HCT116 (cell line): ENCODE measurements at regions not wholly inside any gene's neighbourhood (a gene's known extent, or its start where the extent isn't known, plus 50 kb on each side); places are given as distances from the start of the nearest gene placed in this dataset.

ENCODE experiments used
- ATAC-seq: fragments of 200-7000 bp; cut with Tn5 transposase; 2 replicates; pipeline ENCODE4 v1.9.1; 2020; ENCODE audit warnings: mild to moderate bottlenecking, moderate library complexity
- BruUV-seq: library from RNA; stranded (reverse); fragments of 400-500 nt; replicated peaks from 2 replicates; lab custom pipeline; 2021; lab: Mats Ljungman, UMichigan
- CTCF ChIA-PET: fragments of 300-600 bp; sonication (Branson Sonifier 250); formaldehyde crosslinking; loops from one replicate; lab custom pipeline; 2021; ENCODE audit warnings: antibody characterized with exemption; lab: Charles Lee
- POLR2A ChIA-PET: fragments of 300-600, 350-600 bp; sonication (Branson Sonifier 250); formaldehyde crosslinking; loops from one replicate; lab custom pipeline; 2021; ENCODE audit warnings: antibody characterized with exemption; lab: Charles Lee
- RAD21 ChIA-PET, 2 experiments: fragments of 300-600 bp; sonication (Branson Sonifier 250); formaldehyde crosslinking; loops; one replicate each; lab custom pipeline; 2023; ENCODE audit warnings: low total read pairs in 2 of 2; ENCODE audit not compliant: uncharacterized antibody in 2 of 2, unreplicated experiment in 2 of 2, low non-redundant PET in 1 of 2; lab: Charles Lee
- DNase-seq: peaks from one replicate; pipeline ENCODE4 v3.0.0-alpha.2; 2010; ENCODE audit warnings: low read depth, low spot score
- H2AFZ ChIP-seq: fragments of 200-600 bp; shearing (Covaris generic), sonication (generic); 2 replicates; pipeline ENCODE4 v1.6.1; 2017; ENCODE audit warnings: low read depth, mixed run types, mixed read lengths, antibody characterized with exemption, low read length; ENCODE audit not compliant: poor library complexity, severe bottlenecking
- H3K27ac ChIP-seq: 2 replicates; pipeline ENCODE4 v1.5.1; 2012; ENCODE audit warnings: low read depth, low read length
- H3K27me3 ChIP-seq: fragments of 200-600 bp; sonication (generic); 2 replicates; pipeline ENCODE4 v1.6.1; 2016; ENCODE audit warnings: mixed run types, low read length, mixed read lengths; ENCODE audit not compliant: insufficient read depth
- H3K36me3 ChIP-seq, 2 experiments: fragments of 200-500 bp in 1 of 2; fragments of 200-600 bp in 1 of 2; sonication (Bioruptor generic) in 1 of 2; sonication (generic) in 1 of 2; 2 replicates each; pipeline versions ENCODE4 v1.5.1 to v1.6.1; 2014 to 2016; ENCODE audit warnings: low read length in 2 of 2, inconsistent platforms in 1 of 2, mixed read lengths in 1 of 2, mixed run types in 1 of 2; ENCODE audit not compliant: insufficient read depth in 2 of 2, control insufficient read depth in 1 of 2
- H3K4me1 ChIP-seq, 2 experiments: fragments of 200-600 bp in 1 of 2; sonication (generic) in 1 of 2; 2 replicates each; pipeline versions ENCODE4 v1.5.1 to v1.6.1; 2012 to 2017; ENCODE audit warnings: low read length in 2 of 2, inconsistent platforms in 1 of 2, mild to moderate bottlenecking in 1 of 2, mixed read lengths in 1 of 2, mixed run types in 1 of 2, moderate library complexity in 1 of 2; ENCODE audit not compliant: insufficient read depth in 2 of 2, control insufficient read depth in 1 of 2
- H3K4me2 ChIP-seq: fragments of 200-600 bp; sonication (generic); 2 replicates; pipeline ENCODE4 v1.6.1; 2017; ENCODE audit warnings: mixed run types, low read length, mixed read lengths
- H3K4me3 ChIP-seq, 2 experiments: fragments of 200-600 bp in 1 of 2; sonication (generic) in 1 of 2; replicated peaks in 1 of 2; 2 replicates each; pipeline ENCODE4 v1.5.1; 2011 to 2016; ENCODE audit warnings: low read length in 2 of 2, control low read depth in 1 of 2, low read depth in 1 of 2, mild to moderate bottlenecking in 1 of 2, mixed read lengths in 1 of 2, mixed run types in 1 of 2
- H3K79me2 ChIP-seq: fragments of 200-600 bp; sonication (generic); 2 replicates; pipeline ENCODE4 v1.6.1; 2017; ENCODE audit warnings: mild to moderate bottlenecking, mixed run types, low read length, moderate library complexity, mixed read lengths; ENCODE audit not compliant: insufficient read depth
- H3K9ac ChIP-seq: fragments of 200-600 bp; sonication (generic); 2 replicates; pipeline ENCODE4 v1.6.1; 2016; ENCODE audit warnings: low read length, mixed read lengths
- H3K9me2 ChIP-seq: fragments of 200-600 bp; sonication (generic), shearing (Covaris generic); 2 replicates; pipeline ENCODE4 v1.6.1; 2017; ENCODE audit warnings: mixed run types, mild to moderate bottlenecking, moderate library complexity; ENCODE audit not compliant: insufficient read depth
- H3K9me3 ChIP-seq, 2 experiments: fragments of 200-500 bp in 1 of 2; fragments of 200-600 bp in 1 of 2; sonication (Bioruptor generic) in 1 of 2; sonication (generic) in 1 of 2; 2 replicates each; pipeline ENCODE4 v1.6.1; 2014 to 2017; ENCODE audit warnings: low read length in 2 of 2, mixed read lengths in 2 of 2, inconsistent platforms in 1 of 2, low read depth in 1 of 2, mild to moderate bottlenecking in 1 of 2, mixed run types in 1 of 2, moderate library complexity in 1 of 2; ENCODE audit not compliant: control insufficient read depth in 1 of 2, insufficient read depth in 1 of 2
- H4K20me1 ChIP-seq: fragments of 200-600 bp; sonication (generic), shearing (Covaris generic); 2 replicates; pipeline ENCODE4 v1.6.1; 2017; ENCODE audit warnings: mixed run types, mild to moderate bottlenecking, moderate library complexity; ENCODE audit not compliant: insufficient read depth
- CBX3 ChIP-seq: IDR thresholded peaks from 2 replicates; pipeline ENCODE4 v1.6.1; 2012; ENCODE audit warnings: low read depth
- CTCF ChIP-seq, 3 experiments: fragments of 200-600 bp in 1 of 3; sonication (generic) in 1 of 3; IDR thresholded peaks in 2 of 3; conservative IDR thresholded peaks in 1 of 3; 2 replicates each; pipeline ENCODE4 v1.5.1; 2012 to 2017; ENCODE audit warnings: low read depth in 2 of 3, low read length in 2 of 3, antibody characterized with exemption in 1 of 3, borderline replicate concordance in 1 of 3, control low read depth in 1 of 3, mild to moderate bottlenecking in 1 of 3, mixed read lengths in 1 of 3, mixed run types in 1 of 3, moderate library complexity in 1 of 3; ENCODE audit not compliant: insufficient read depth in 1 of 3
- EZH2phosphoT487 ChIP-seq: fragments of 200-600 bp; IDR thresholded peaks from 2 replicates; pipeline ENCODE4 v1.6.1; 2018; ENCODE audit warnings: antibody characterized with exemption, borderline replicate concordance
- RAD21 ChIP-seq: IDR thresholded peaks from 2 replicates; pipeline ENCODE4 v1.6.1; 2012; ENCODE audit warnings: low read depth, mild to moderate bottlenecking
- SP1 ChIP-seq: IDR thresholded peaks from 2 replicates; pipeline ENCODE4 v1.6.1; 2012; ENCODE audit warnings: low read depth
- SRF ChIP-seq: IDR thresholded peaks from 2 replicates; pipeline ENCODE4 v1.6.1; 2012; ENCODE audit warnings: low read depth
- YY1 ChIP-seq: IDR thresholded peaks from 2 replicates; pipeline ENCODE4 v1.6.1; 2011; ENCODE audit warnings: low read length, low read depth, moderate library complexity, mild to moderate bottlenecking; ENCODE audit not compliant: insufficient replicate concordance; ENCODE audit errors: extremely low read depth
- intact Hi-C: fragments of 100-400 bp; cut with micrococcal nuclease; formaldehyde crosslinking; loops from 2 replicates; pipeline ENCODE4 v1.10.0; 2022

- H3K4me2 ChIP-seq = no peak overlapping the region
- H3K79me2 ChIP-seq = no peaks in the 10 kb centered on the region
- POLR2A ChIA-PET = no interaction called here
- peaks cover 2 to 12% of the 10 kb centered on the region in 2 experiments; a peak in 1 of 4 replicates for H3K4me1 ChIP-seq
- H3K9me2 ChIP-seq = no peaks in the 10 kb centered on the region
- DNase-seq = no peak
- intact Hi-C loops = loop anchor here (5.0 kb wide), 3 partner anchors 142 to 272 kb away; partner anchors contain the start of gene CEP68
- H3K9me3 ChIP-seq = no peaks in the 10 kb centered on the region
- no peaks in the 10 kb centered on the region for H4K20me1 ChIP-seq
- RAD21 ChIA-PET = interaction anchor here in 1 of 2 experiments (0.7 kb wide), 1 partner anchor 64 kb away, joined by 3 read pairs; no protein-coding TSS in a partner anchor
- no peak for ATAC-seq
- CTCF ChIA-PET = interaction anchor here (0.8 to 1.1 kb wide), 2 partner anchors 141 to 254 kb away, joined by 3 read pairs; partner anchors contain the start of gene CEP68
- no peak overlapping the region for H3K9ac ChIP-seq
- H3K27me3 ChIP-seq = no peaks in the 10 kb centered on the region
- no peak overlapping the region for H3K27ac ChIP-seq
- no TSS peak for BruUV-seq
- no peaks in the 10 kb centered on the region for H3K36me3 ChIP-seq
- TF ChIP-seq CBX3 = no peak
- TF ChIP-seq SRF = no peak
- TF ChIP-seq YY1 = no peak
- TF ChIP-seq EZH2phosphoT487 = no peak
- no peak for TF ChIP-seq SP1
- no peak for TF ChIP-seq RAD21
- TF ChIP-seq CTCF (IDR thresholded peaks at IDR 0.05 in 2 of 3, conservative IDR thresholded peaks at IDR 0.05 in 1 of 3; ENCODE audit: borderline replicate concordance in 1 of 3, insufficient read depth in 1 of 3, low read depth in 2 of 3, low read length in 2 of 3) = no peak
- no peak overlapping the region for H2AFZ ChIP-seq
- no peak overlapping the region for H3K4me3 ChIP-seq
Measured at GRCh38 chr2:64914735-64915509, 74.3 kb upstream of the SLC1A4 start.
